Panc1 (cell line): ENCODE measurements at regions not wholly inside any gene's neighbourhood (a gene's known extent, or its start where the extent isn't known, plus 50 kb on each side); places are given as distances from the start of the nearest gene placed in this dataset.
"Not testable (repeated sequence)": the region's sequence is repeated elsewhere in the genome, so short reads cannot be mapped to it uniquely, and the experiment has no call there.

Source experiments
- ATAC-seq: fragments of 200-7000 bp; cut with Tn5 transposase; 2 replicates; pipeline ENCODE4 v1.9.1; 2020; ENCODE audit warnings: mild to moderate bottlenecking, moderate library complexity
- BruUV-seq: library from RNA; stranded (reverse); fragments of 400-500 nt; replicated peaks from 2 replicates; lab custom pipeline; 2021; lab: Mats Ljungman, UMichigan
- CTCF ChIA-PET: fragments of 300-600 bp; sonication (Branson Sonifier 250); formaldehyde crosslinking; loops from one replicate; lab custom pipeline; 2022; ENCODE audit warnings: antibody characterized with exemption; lab: Charles Lee
- POLR2A ChIA-PET: fragments of 300-600 bp; sonication (Branson Sonifier 250); formaldehyde crosslinking; loops from one replicate; lab custom pipeline; 2022; ENCODE audit warnings: antibody characterized with exemption; lab: Charles Lee
- DNase-seq: peaks from one replicate; pipeline ENCODE4 v3.0.0-alpha.2; 2010; ENCODE audit warnings: low read depth, low spot score
- H3K27ac ChIP-seq: 2 replicates; pipeline ENCODE4 v1.5.1; 2011; ENCODE audit warnings: mild to moderate bottlenecking, low read length, inconsistent platforms
- H3K27me3 ChIP-seq: fragments of 200-500 bp; sonication (Bioruptor generic); 2 replicates; pipeline ENCODE4 v1.6.0; 2014; ENCODE audit warnings: low read length, inconsistent platforms; ENCODE audit not compliant: control insufficient read depth, insufficient read depth
- H3K36me3 ChIP-seq: fragments of 200-500 bp; sonication (Bioruptor generic); 2 replicates; pipeline ENCODE4 v1.5.1; 2014; ENCODE audit warnings: inconsistent platforms, mild to moderate bottlenecking, low read length, moderate library complexity; ENCODE audit not compliant: control insufficient read depth, insufficient read depth
- H3K4me1 ChIP-seq: 2 replicates; pipeline ENCODE4 v1.5.1; 2011; ENCODE audit warnings: inconsistent platforms, mild to moderate bottlenecking, low read length, moderate library complexity; ENCODE audit not compliant: control insufficient read depth, insufficient read depth
- H3K4me3 ChIP-seq, 2 experiments: 2 replicates each; pipeline ENCODE4 v1.5.1; 2011 to 2012; ENCODE audit warnings: low read depth in 2 of 2, low read length in 2 of 2, mild to moderate bottlenecking in 2 of 2, inconsistent platforms in 1 of 2, moderate library complexity in 1 of 2
- H3K9me3 ChIP-seq: fragments of 200-500 bp; sonication (Bioruptor generic); 2 replicates; pipeline ENCODE4 v1.5.1; 2014; ENCODE audit warnings: low read depth, mild to moderate bottlenecking, inconsistent platforms, low read length, moderate library complexity; ENCODE audit not compliant: control insufficient read depth, insufficient read depth
- CTCF ChIP-seq: fragments of 450-650 bp; IDR thresholded peaks from 2 replicates; pipeline ENCODE4 v1.5.1; 2017; ENCODE audit warnings: mild to moderate bottlenecking
- POLR2AphosphoS5 ChIP-seq: IDR thresholded peaks from 2 replicates; pipeline ENCODE4 v1.6.1; 2012; ENCODE audit warnings: mild to moderate bottlenecking, low read depth, low read length, moderate library complexity
- REST ChIP-seq, 2 experiments: IDR thresholded peaks; 2 replicates each; pipeline ENCODE4 v1.6.1; 2011 to 2012; ENCODE audit warnings: low read depth in 2 of 2, control low read depth in 1 of 2, low read length in 1 of 2, mild to moderate bottlenecking in 1 of 2, moderate library complexity in 1 of 2; ENCODE audit not compliant: insufficient read depth in 1 of 2
- SIN3A ChIP-seq: IDR thresholded peaks from 2 replicates; pipeline ENCODE4 v1.6.1; 2012; ENCODE audit warnings: low read depth, mild to moderate bottlenecking, low read length, moderate library complexity, borderline replicate concordance; ENCODE audit not compliant: insufficient read depth
- TCF7L2 ChIP-seq: IDR thresholded peaks from 2 replicates; pipeline ENCODE4 v1.6.1; 2011; ENCODE audit warnings: mild to moderate bottlenecking, low read depth, low read length, inconsistent platforms
- in situ Hi-C: cut with HindIII; loops from 2 replicates; pipeline ENCODE4 v1.10.0; 2016; ENCODE audit warnings: low sequenced_read_pairs, low pct_unique_long_range_greater_than_20kb
- intact Hi-C: fragments of 100-400 bp; cut with micrococcal nuclease; formaldehyde crosslinking; loops from one replicate; pipeline ENCODE4 v1.10.0; 2022; ENCODE audit not compliant: unreplicated experiment

- in situ Hi-C loops, intact Hi-C loops: not testable (repeated sequence)
These were observed 255.7 kb upstream of the SPTLC3 start for GRCh38 chr20:12752900-12753693.

GRCh38 chr20:12753742-12754141 lies 255.0 kb upstream of the SPTLC3 start:
- H3K27me3 ChIP-seq, CTCF ChIA-PET, H3K4me3 ChIP-seq, ATAC-seq, BruUV-seq, H3K4me1 ChIP-seq, in situ Hi-C loops, DNase-seq, intact Hi-C loops, H3K27ac ChIP-seq, POLR2A ChIA-PET, H3K9me3 ChIP-seq, H3K36me3 ChIP-seq: not testable (repeated sequence)

More at GRCh38 chr20:12752900-12753693, 255.7 kb upstream of the SPTLC3 start:
- CTCF ChIA-PET, H3K4me1 ChIP-seq, DNase-seq, H3K4me3 ChIP-seq, H3K27ac ChIP-seq, H3K36me3 ChIP-seq, POLR2A ChIA-PET, H3K9me3 ChIP-seq, BruUV-seq, ATAC-seq, H3K27me3 ChIP-seq: not testable (repeated sequence)

GRCh38 chr20:12759493-12759892 lies 249.3 kb upstream of the SPTLC3 start:
- H3K4me3 ChIP-seq, H3K27ac ChIP-seq, DNase-seq, POLR2A ChIA-PET, BruUV-seq, CTCF ChIA-PET, intact Hi-C loops, in situ Hi-C loops, H3K4me1 ChIP-seq, ATAC-seq, H3K36me3 ChIP-seq, H3K27me3 ChIP-seq, H3K9me3 ChIP-seq: not testable (repeated sequence)

- ATAC-seq (no peak), DNase-seq (no peak)
- no peak for TF ChIP-seq TCF7L2
- no peak for TF ChIP-seq REST (IDR thresholded peaks at IDR 0.05; ENCODE audit: insufficient read depth in 1 of 2, low read depth in 2 of 2, low read length in 1 of 2)
- no peak for TF ChIP-seq CTCF
- no peak for TF ChIP-seq POLR2AphosphoS5
- TF ChIP-seq SIN3A = no peak
- in situ Hi-C loops = no loop called here
- Histone ChIP-seq H3K27me3 (no peaks in the 10 kb centered on the region), H3K4me3 (no peak overlapping the region), H3K36me3 (no peaks in the 10 kb centered on the region), H3K4me1 (no peaks in the 10 kb centered on the region; the same call in 1 of the 2 replicates), H3K27ac (no peak overlapping the region), H3K9me3 (no peaks in the 10 kb centered on the region)
- BruUV-seq = no TSS peak
- ChIA-PET POLR2A (no interaction called here), CTCF (no interaction called here)
- intact Hi-C loops = no loop called here
These were observed 246.0 kb upstream of the SPTLC3 start for GRCh38 chr20:12762725-12763124.
